ENCODE measurements at regions not wholly inside any gene's neighbourhood (a gene's known extent, or its start where the extent isn't known, plus 50 kb on each side); places are given as distances from the start of the nearest gene placed in this dataset.

- H3K4me1 ChIP-seq (ENCODE audit: control insufficient read depth, extremely low read depth, insufficient read depth, low read length) = no peaks in the 10 kb centered on the region
- DNase-seq (ENCODE audit: low read depth, low spot score) (no peak), FAIRE-seq (no peak)
- TF ChIP-seq JUN (IDR thresholded peaks at IDR 0.05; ENCODE audit: borderline replicate concordance, insufficient read depth, insufficient read length, low read depth) = no peak
- no peak for TF ChIP-seq POLR2AphosphoS5 (IDR thresholded peaks at IDR 0.05; ENCODE audit: insufficient read depth, low read depth, low read length)
- no peak for TF ChIP-seq POLR2A (IDR thresholded peaks at IDR 0.05; ENCODE audit: low read depth, low read length)
- TF ChIP-seq, protein P1, sequence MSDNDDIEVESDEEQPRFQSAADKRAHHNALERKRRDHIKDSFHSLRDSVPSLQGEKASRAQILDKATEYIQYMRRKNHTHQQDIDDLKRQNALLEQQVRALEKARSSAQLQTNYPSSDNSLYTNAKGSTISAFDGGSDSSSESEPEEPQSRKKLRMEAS (IDR thresholded peaks at IDR 0.05; ENCODE audit: insufficient read depth, insufficient read length) = no peak
- no peak for TF ChIP-seq FOS (IDR thresholded peaks at IDR 0.05; ENCODE audit: borderline replicate concordance, insufficient read depth, low read length)
- no peak for TF ChIP-seq CTCF (IDR thresholded peaks at IDR 0.05; ENCODE audit: extremely low read depth in 1 of 2, insufficient read depth in 1 of 2, low read depth in 1 of 2, low read length in 2 of 2)
- TF ChIP-seq GATA2 (IDR thresholded peaks at IDR 0.05; ENCODE audit: insufficient read depth, insufficient read length, low read depth, low read length) = no peak
- no peak for TF ChIP-seq MYC (IDR thresholded peaks at IDR 0.05; ENCODE audit: low read depth, low read length)
- no peak for TF ChIP-seq EZH2 (IDR thresholded peaks at IDR 0.05; ENCODE audit: borderline replicate concordance, low read depth, low read length, severe bottlenecking)
- no peak overlapping the region for H2AFZ ChIP-seq (ENCODE audit: low read depth, low read length)
- no peaks in the 10 kb centered on the region for H4K20me1 ChIP-seq (replicated peaks; ENCODE audit: control insufficient read depth, extremely low read depth, insufficient read depth, low read length)
- CTCF ChIA-PET = no interaction called here
- H3K4me2 ChIP-seq (ENCODE audit: insufficient read depth, low read length) = no peak overlapping the region
- no TSS peak for BruUV-seq (replicated peaks)
- H3K9ac ChIP-seq (replicated peaks; ENCODE audit: extremely low read depth, insufficient read depth, low read length) = no peak overlapping the region
- no peaks in the 10 kb centered on the region for H3K79me2 ChIP-seq (ENCODE audit: control insufficient read depth, insufficient read depth, low read length)
- H3K27me3 ChIP-seq (ENCODE audit: control insufficient read depth in 2 of 2, insufficient read depth in 2 of 2, low read length in 2 of 2) = no peaks in the 10 kb centered on the region
- H3K9me3 ChIP-seq (replicated peaks; ENCODE audit: control insufficient read depth, insufficient read depth, low read length) = no peaks in the 10 kb centered on the region
- intact Hi-C loops (cut with micrococcal nuclease) = no loop called here
- H3K36me3 ChIP-seq (ENCODE audit: control insufficient read depth in 2 of 2, extremely low read depth in 1 of 2, insufficient read depth in 2 of 2, low read length in 2 of 2) = no peaks in the 10 kb centered on the region
- dilution Hi-C loops (cut with MboI; ENCODE audit: extremely low pct_ligation_motif_present, low sequenced_read_pairs) = no loop called here
- H3K9me1 ChIP-seq (replicated peaks; ENCODE audit: control insufficient read depth, extremely low read depth, insufficient read depth, low read length) = no peaks in the 10 kb centered on the region
- H3K27ac ChIP-seq (ENCODE audit: insufficient read depth, low read depth, low read length) = no peak overlapping the region
- H3K4me3 ChIP-seq (replicated peaks in 1 of 3; ENCODE audit: insufficient read depth in 1 of 3, low read depth in 1 of 3, low read length in 3 of 3) = no peak overlapping the region
- POLR2A ChIA-PET = no interaction called here
Measured at GRCh38 chr5:165393839-165394238, 1888.4 kb downstream of the MAT2B start.

All from endothelial cell of umbilical vein (primary cell).